Mesenchymal stem cell (in vitro differentiated cells and primary cell): ENCODE measurements at regions not wholly inside any gene's neighbourhood (a gene's known extent, or its start where the extent isn't known, plus 50 kb on each side); places are given as distances from the start of the nearest gene placed in this dataset.

Source experiments
- DNase-seq: peaks from one replicate; pipeline ENCODE4 v3.0.0-alpha.2; 2013
- H2AFZ ChIP-seq: one replicate; pipeline ENCODE4 v1.6.1; 2013; ENCODE audit warnings: low read depth, mild to moderate bottlenecking, control low read depth, inconsistent platforms, low read length, moderate library complexity
- H2AK5ac ChIP-seq: 2 replicates; pipeline ENCODE4 v1.6.1; 2013; ENCODE audit warnings: low read length, moderate library complexity, mild to moderate bottlenecking, inconsistent platforms; ENCODE audit not compliant: severe bottlenecking
- H2BK120ac ChIP-seq: one replicate; pipeline ENCODE4 v1.6.1; 2013; ENCODE audit warnings: low read depth, mild to moderate bottlenecking, inconsistent platforms, low read length, moderate library complexity
- H2BK12ac ChIP-seq, 2 experiments: one replicate each; pipeline ENCODE4 v1.6.1; 2013; ENCODE audit warnings: inconsistent platforms in 2 of 2, low read length in 2 of 2, mild to moderate bottlenecking in 2 of 2, moderate library complexity in 2 of 2, control low read depth in 1 of 2
- H2BK15ac ChIP-seq: one replicate; pipeline ENCODE4 v1.6.1; 2013; ENCODE audit warnings: mild to moderate bottlenecking, low read depth, inconsistent platforms; ENCODE audit not compliant: poor library complexity, severe bottlenecking
- H2BK5ac ChIP-seq: 2 replicates; pipeline ENCODE4 v1.6.1; 2013; ENCODE audit warnings: low read depth, mild to moderate bottlenecking, low read length, control low read depth, inconsistent platforms; ENCODE audit not compliant: poor library complexity, severe bottlenecking
- H3K14ac ChIP-seq, 2 experiments: one replicate each; pipeline ENCODE4 v1.6.1; 2013; ENCODE audit warnings: inconsistent platforms in 2 of 2, low read length in 2 of 2, control low read depth in 1 of 2, mild to moderate bottlenecking in 1 of 2, moderate library complexity in 1 of 2
- H3K18ac ChIP-seq, 2 experiments: one replicate each; pipeline ENCODE4 v1.6.1; 2013; ENCODE audit warnings: inconsistent platforms in 2 of 2, low read length in 2 of 2, control low read depth in 1 of 2, low read depth in 1 of 2, mild to moderate bottlenecking in 1 of 2
- H3K23ac ChIP-seq, 2 experiments: one replicate each; pipeline ENCODE4 v1.6.1; 2013; ENCODE audit warnings: inconsistent platforms in 2 of 2, low read length in 2 of 2, mild to moderate bottlenecking in 2 of 2, moderate library complexity in 2 of 2, control low read depth in 1 of 2
- H3K27ac ChIP-seq: 2 replicates; pipeline ENCODE4 v1.5.1; 2013; ENCODE audit warnings: mild to moderate bottlenecking, moderate library complexity, low read length, control low read depth, inconsistent platforms; ENCODE audit not compliant: poor library complexity, severe bottlenecking
- H3K27me3 ChIP-seq, 2 experiments: 2 replicates each; pipeline versions ENCODE4 v1.6.1 to v1.7.0; 2013; ENCODE audit warnings: low read length in 2 of 2, mild to moderate bottlenecking in 2 of 2, moderate library complexity in 2 of 2, control low read depth in 1 of 2, inconsistent platforms in 1 of 2; ENCODE audit not compliant: control insufficient read depth in 1 of 2, insufficient read depth in 1 of 2
- H3K36me3 ChIP-seq, 2 experiments: 2 replicates each; pipeline versions ENCODE4 v1.6.1 to v1.7.0; 2013; ENCODE audit warnings: low read length in 2 of 2, control low read depth in 1 of 2, inconsistent platforms in 1 of 2, low read depth in 1 of 2, mild to moderate bottlenecking in 1 of 2; ENCODE audit not compliant: insufficient read depth in 2 of 2, control insufficient read depth in 1 of 2
- H3K4ac ChIP-seq, 2 experiments: one replicate each; pipeline ENCODE4 v1.6.1; 2013; ENCODE audit warnings: inconsistent platforms in 2 of 2, low read length in 2 of 2, mild to moderate bottlenecking in 2 of 2, moderate library complexity in 2 of 2, control low read depth in 1 of 2, low read depth in 1 of 2
- H3K4me1 ChIP-seq: 2 replicates; pipeline ENCODE4 v1.6.1; 2013; ENCODE audit warnings: low read depth, low read length, control low read depth; ENCODE audit not compliant: control insufficient read depth, insufficient read depth
- H3K4me2 ChIP-seq: 2 replicates; pipeline ENCODE4 v1.6.1; 2013; ENCODE audit warnings: low read length, mild to moderate bottlenecking, inconsistent platforms; ENCODE audit not compliant: poor library complexity, severe bottlenecking
- H3K4me3 ChIP-seq, 2 experiments: 2 replicates each; pipeline versions ENCODE4 v1.5.1 to v1.7.0; 2013; ENCODE audit warnings: low read length in 2 of 2, mild to moderate bottlenecking in 2 of 2, control low read depth in 1 of 2, low read depth in 1 of 2; ENCODE audit not compliant: insufficient read depth in 1 of 2
- H3K79me1 ChIP-seq: replicated peaks from 2 replicates; pipeline ENCODE4 v1.6.1; 2013; ENCODE audit warnings: mild to moderate bottlenecking, control low read depth, low read length, inconsistent platforms; ENCODE audit not compliant: poor library complexity, severe bottlenecking
- H3K9ac ChIP-seq: 2 replicates; pipeline ENCODE4 v1.7.0; 2013; ENCODE audit warnings: mild to moderate bottlenecking, low read length, moderate library complexity
- H3K9me3 ChIP-seq: 2 replicates; pipeline ENCODE4 v1.7.0; 2013; ENCODE audit warnings: mild to moderate bottlenecking, low read length; ENCODE audit not compliant: control insufficient read depth
- H4K8ac ChIP-seq: one replicate; pipeline ENCODE4 v1.6.1; 2013; ENCODE audit warnings: inconsistent platforms, mild to moderate bottlenecking, low read length, moderate library complexity
- H4K91ac ChIP-seq: one replicate; pipeline ENCODE4 v1.6.1; 2013; ENCODE audit warnings: mild to moderate bottlenecking, low read length, inconsistent platforms
- WGBS: methylation state at CpG from one replicate; pipeline ENCODE4 v1.1.7; 2013; ENCODE audit warnings: mixed read lengths; 5-methylcytosine and 5-hydroxymethylcytosine counted together

- H2BK5ac ChIP-seq = no peak overlapping the region
- no peak overlapping the region for H2AFZ ChIP-seq
- H3K4me2 ChIP-seq = no peak overlapping the region
- H3K23ac ChIP-seq = no peak overlapping the region
- H4K91ac ChIP-seq = no peak overlapping the region
- no peak overlapping the region for H4K8ac ChIP-seq
- H2BK12ac ChIP-seq = no peak overlapping the region
- H3K4me1 ChIP-seq = no peaks in the 10 kb centered on the region
- no peak overlapping the region for H2BK15ac ChIP-seq
- H3K9ac ChIP-seq = no peak overlapping the region
- no peak overlapping the region for H2BK120ac ChIP-seq
- H3K9me3 ChIP-seq = no peaks in the 10 kb centered on the region
- 97% methylated on average over 5 of the region's 5 CpGs for WGBS
- H3K4ac ChIP-seq = no peak overlapping the region
- H3K14ac ChIP-seq = no peak overlapping the region
- H3K18ac ChIP-seq = no peak overlapping the region
- H3K4me3 ChIP-seq = no peak overlapping the region
- H3K27ac ChIP-seq = no peak overlapping the region
- H3K36me3 ChIP-seq = no peaks in the 10 kb centered on the region
- H3K79me1 ChIP-seq = no peaks in the 10 kb centered on the region
- peaks cover 12 to 30% of the 10 kb centered on the region in 2 experiments for H3K27me3 ChIP-seq
- no peak for DNase-seq
- H2AK5ac ChIP-seq = no peak overlapping the region
Observed at GRCh38 chr18:7466190-7466589, 100.9 kb upstream of the PTPRM start.

GRCh38 chr18:7467708-7468466 lies 99.2 kb upstream of the PTPRM start:
- Histone ChIP-seq H3K4ac (peak overlapping the region in 1 of 2 experiments; percentile 13), H3K36me3 (no peaks in the 10 kb centered on the region), H3K79me1 (no peaks in the 10 kb centered on the region), H3K27me3 (peaks cover 12 to 23% of the 10 kb centered on the region in 2 experiments), H3K9ac (no peak overlapping the region), H3K4me3 (no peak overlapping the region), H4K91ac (no peak overlapping the region), H3K4me2 (no peak overlapping the region), H2AFZ (no peak overlapping the region), H3K23ac (no peak overlapping the region), H2BK5ac (no peak overlapping the region), H3K14ac (no peak overlapping the region), H3K9me3 (no peaks in the 10 kb centered on the region), H3K18ac (no peak overlapping the region), H3K4me1 (no peaks in the 10 kb centered on the region), H2BK15ac (no peak overlapping the region), H2BK12ac (no peak overlapping the region), H4K8ac (no peak overlapping the region), H2BK120ac (no peak overlapping the region), H2AK5ac (no peak overlapping the region), H3K27ac (no peak overlapping the region)
- 81% methylated on average over 18 of the region's 18 CpGs for WGBS
- no peak for DNase-seq

GRCh38 chr18:7470101-7470500 lies 97.0 kb upstream of the PTPRM start:
- Histone ChIP-seq H4K8ac (no peak overlapping the region), H2BK15ac (no peak overlapping the region), H2BK12ac (no peak overlapping the region), H3K27ac (no peak overlapping the region), H2BK120ac (no peak overlapping the region), H3K4ac (no peak overlapping the region), H2AK5ac (no peak overlapping the region), H2BK5ac (no peak overlapping the region), H3K9ac (no peak overlapping the region), H3K18ac (no peak overlapping the region), H3K79me1 (no peaks in the 10 kb centered on the region), H3K27me3 (peaks cover 11 to 14% of the 10 kb centered on the region in 2 experiments), H3K36me3 (no peaks in the 10 kb centered on the region), H3K9me3 (no peaks in the 10 kb centered on the region), H4K91ac (no peak overlapping the region), H2AFZ (no peak overlapping the region), H3K23ac (no peak overlapping the region), H3K14ac (no peak overlapping the region), H3K4me2 (no peak overlapping the region), H3K4me1 (no peaks in the 10 kb centered on the region), H3K4me3 (no peak overlapping the region)
- 73% methylated on average over 5 of the region's 5 CpGs for WGBS
- DNase-seq = no peak

GRCh38 chr18:7470503-7470902 lies 96.6 kb upstream of the PTPRM start:
- no peaks in the 10 kb centered on the region for H3K79me1 ChIP-seq
- H3K9ac ChIP-seq = no peak overlapping the region
- H2AFZ ChIP-seq = no peak overlapping the region
- no peak overlapping the region for H3K4me2 ChIP-seq
- no peak overlapping the region for H2BK5ac ChIP-seq
- no peak overlapping the region for H3K4me3 ChIP-seq
- no peak overlapping the region for H3K4ac ChIP-seq
- H3K14ac ChIP-seq = no peak overlapping the region
- H2AK5ac ChIP-seq = no peak overlapping the region
- H3K9me3 ChIP-seq = no peaks in the 10 kb centered on the region
- H3K27ac ChIP-seq = no peak overlapping the region
- no peaks in the 10 kb centered on the region for H3K4me1 ChIP-seq
- H3K36me3 ChIP-seq = no peaks in the 10 kb centered on the region
- peaks cover 11 to 14% of the 10 kb centered on the region in 2 experiments for H3K27me3 ChIP-seq
- H2BK120ac ChIP-seq = no peak overlapping the region
- H4K8ac ChIP-seq = no peak overlapping the region
- no peak overlapping the region for H3K23ac ChIP-seq
- DNase-seq = no peak
- H4K91ac ChIP-seq = no peak overlapping the region
- no peak overlapping the region for H2BK15ac ChIP-seq
- H2BK12ac ChIP-seq = no peak overlapping the region
- WGBS = 69% methylated on average over 3 of the region's 3 CpGs
- H3K18ac ChIP-seq = no peak overlapping the region
